B cell (primary cell): ENCODE measurements at regions not wholly inside any gene's neighbourhood (a gene's known extent, or its start where the extent isn't known, plus 50 kb on each side); places are given as distances from the start of the nearest gene placed in this dataset.

Source experiments
- EZH2 ChIP-seq: IDR thresholded peaks from 2 replicates; pipeline ENCODE4 v1.6.1; 2012; ENCODE audit warnings: borderline replicate concordance, low read depth, mild to moderate bottlenecking, moderate library complexity, low read length; ENCODE audit not compliant: insufficient read depth, poor library complexity, severe bottlenecking
- TF ChIP-seq, protein P1 (sequence below): fragments of 200-600 bp; IDR thresholded peaks from one replicate; pipeline ENCODE4 v1.8.0; 2022; ENCODE audit warnings: antibody characterized with exemption, mild to moderate bottlenecking

DNA sequence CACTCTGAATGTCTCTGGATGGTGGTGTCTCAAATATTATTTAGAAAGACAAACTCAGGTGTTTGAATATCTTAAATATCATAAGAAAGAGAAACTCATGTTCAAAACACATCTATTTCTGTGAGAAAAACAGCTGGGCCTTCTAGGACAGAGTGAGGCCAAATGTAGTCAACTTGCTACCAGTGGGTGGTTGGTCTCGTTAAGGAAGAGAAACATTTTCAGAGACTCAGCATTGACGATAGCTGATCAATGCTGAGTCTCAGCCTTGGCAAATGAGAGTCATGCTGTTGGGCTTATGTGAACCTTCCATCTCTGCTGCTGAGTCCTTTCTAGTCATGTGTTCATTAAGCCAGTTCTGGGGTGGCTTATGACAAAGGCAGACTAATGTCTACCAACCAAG lies 418.0 kb downstream of the CETN3 start:
- no peak for TF ChIP-seq EZH2
- TF ChIP-seq, protein P1, sequence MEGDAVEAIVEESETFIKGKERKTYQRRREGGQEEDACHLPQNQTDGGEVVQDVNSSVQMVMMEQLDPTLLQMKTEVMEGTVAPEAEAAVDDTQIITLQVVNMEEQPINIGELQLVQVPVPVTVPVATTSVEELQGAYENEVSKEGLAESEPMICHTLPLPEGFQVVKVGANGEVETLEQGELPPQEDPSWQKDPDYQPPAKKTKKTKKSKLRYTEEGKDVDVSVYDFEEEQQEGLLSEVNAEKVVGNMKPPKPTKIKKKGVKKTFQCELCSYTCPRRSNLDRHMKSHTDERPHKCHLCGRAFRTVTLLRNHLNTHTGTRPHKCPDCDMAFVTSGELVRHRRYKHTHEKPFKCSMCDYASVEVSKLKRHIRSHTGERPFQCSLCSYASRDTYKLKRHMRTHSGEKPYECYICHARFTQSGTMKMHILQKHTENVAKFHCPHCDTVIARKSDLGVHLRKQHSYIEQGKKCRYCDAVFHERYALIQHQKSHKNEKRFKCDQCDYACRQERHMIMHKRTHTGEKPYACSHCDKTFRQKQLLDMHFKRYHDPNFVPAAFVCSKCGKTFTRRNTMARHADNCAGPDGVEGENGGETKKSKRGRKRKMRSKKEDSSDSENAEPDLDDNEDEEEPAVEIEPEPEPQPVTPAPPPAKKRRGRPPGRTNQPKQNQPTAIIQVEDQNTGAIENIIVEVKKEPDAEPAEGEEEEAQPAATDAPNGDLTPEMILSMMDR, result no peak
